ENCODE measurements at regions not wholly inside any gene's neighbourhood (a gene's known extent, or its start where the extent isn't known, plus 50 kb on each side); places are given as distances from the start of the nearest gene placed in this dataset.

DNA sequence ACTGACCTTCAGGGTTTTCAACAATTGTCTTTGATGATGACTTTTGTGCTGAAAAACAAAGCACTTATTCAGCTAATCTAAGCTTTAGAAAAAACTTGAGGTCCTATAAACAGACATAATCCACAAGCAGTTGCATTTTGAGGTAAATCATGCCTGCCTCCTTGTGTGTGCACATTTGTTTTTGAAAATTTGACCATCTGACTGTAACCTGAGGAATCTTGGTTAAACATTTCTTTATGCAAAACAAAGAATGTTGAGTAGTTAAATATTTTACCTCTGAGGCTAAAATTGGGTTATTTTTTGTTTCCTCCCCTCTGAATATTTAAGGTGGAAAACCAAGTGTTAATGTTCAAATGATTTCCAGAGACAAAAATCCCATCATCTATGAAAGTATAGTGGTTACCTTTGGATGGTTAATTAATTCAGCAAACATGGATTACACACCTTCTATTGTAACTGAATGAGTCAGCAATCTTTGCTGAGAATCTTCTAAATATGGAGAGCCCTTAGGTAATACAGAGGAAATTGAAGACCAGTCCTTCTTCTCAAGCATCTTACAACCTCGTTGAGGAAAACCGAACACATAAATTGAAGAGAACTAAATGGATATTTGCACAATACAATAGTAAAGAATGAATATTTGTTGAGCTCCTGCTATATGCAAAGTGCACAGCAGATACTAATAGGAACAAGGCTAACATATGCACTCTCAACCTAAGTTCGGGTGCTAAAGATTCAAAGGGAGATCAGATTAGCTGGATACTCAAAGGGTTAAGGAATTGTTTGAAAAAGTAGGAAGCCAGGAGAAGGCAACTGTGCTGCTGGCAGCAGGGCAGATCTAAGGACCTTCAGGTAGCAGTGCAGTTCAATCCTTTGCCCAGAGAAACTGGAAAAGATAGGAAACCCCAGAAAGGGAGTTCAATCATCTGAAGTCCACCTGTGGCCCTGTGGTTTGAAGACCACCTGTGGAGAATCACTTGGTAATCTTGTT, 115.2 kb downstream of the BMP4 start:
- TF ChIP-seq SIN3A (IDR thresholded peaks at IDR 0.05; ENCODE audit: borderline replicate concordance, low read depth, low read length) (no peak), EZH2phosphoT487 (IDR thresholded peaks at IDR 0.05; ENCODE audit: borderline replicate concordance, low read depth) (no peak), ELF1 (IDR thresholded peaks at IDR 0.05) (no peak), FOSL2 (IDR thresholded peaks at IDR 0.05; ENCODE audit: borderline replicate concordance, low read depth) (no peak), TAF1 (IDR thresholded peaks at IDR 0.05; ENCODE audit: borderline replicate concordance, low read depth, low read length) (no peak), POLR2AphosphoS5 (IDR thresholded peaks at IDR 0.05; ENCODE audit: low read depth, low read length) (no peak), FOXJ3 (CRISPR knock-in tag; IDR thresholded peaks at IDR 0.05) (no peak), EP300 (IDR thresholded peaks at IDR 0.05; ENCODE audit: borderline replicate concordance in 1 of 2, low read depth in 1 of 2, low read length in 1 of 2) (no peak)
- TF ChIP-seq, protein P1, sequence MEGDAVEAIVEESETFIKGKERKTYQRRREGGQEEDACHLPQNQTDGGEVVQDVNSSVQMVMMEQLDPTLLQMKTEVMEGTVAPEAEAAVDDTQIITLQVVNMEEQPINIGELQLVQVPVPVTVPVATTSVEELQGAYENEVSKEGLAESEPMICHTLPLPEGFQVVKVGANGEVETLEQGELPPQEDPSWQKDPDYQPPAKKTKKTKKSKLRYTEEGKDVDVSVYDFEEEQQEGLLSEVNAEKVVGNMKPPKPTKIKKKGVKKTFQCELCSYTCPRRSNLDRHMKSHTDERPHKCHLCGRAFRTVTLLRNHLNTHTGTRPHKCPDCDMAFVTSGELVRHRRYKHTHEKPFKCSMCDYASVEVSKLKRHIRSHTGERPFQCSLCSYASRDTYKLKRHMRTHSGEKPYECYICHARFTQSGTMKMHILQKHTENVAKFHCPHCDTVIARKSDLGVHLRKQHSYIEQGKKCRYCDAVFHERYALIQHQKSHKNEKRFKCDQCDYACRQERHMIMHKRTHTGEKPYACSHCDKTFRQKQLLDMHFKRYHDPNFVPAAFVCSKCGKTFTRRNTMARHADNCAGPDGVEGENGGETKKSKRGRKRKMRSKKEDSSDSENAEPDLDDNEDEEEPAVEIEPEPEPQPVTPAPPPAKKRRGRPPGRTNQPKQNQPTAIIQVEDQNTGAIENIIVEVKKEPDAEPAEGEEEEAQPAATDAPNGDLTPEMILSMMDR (IDR thresholded peaks at IDR 0.05) = no peak
- TF ChIP-seq, protein P2, sequence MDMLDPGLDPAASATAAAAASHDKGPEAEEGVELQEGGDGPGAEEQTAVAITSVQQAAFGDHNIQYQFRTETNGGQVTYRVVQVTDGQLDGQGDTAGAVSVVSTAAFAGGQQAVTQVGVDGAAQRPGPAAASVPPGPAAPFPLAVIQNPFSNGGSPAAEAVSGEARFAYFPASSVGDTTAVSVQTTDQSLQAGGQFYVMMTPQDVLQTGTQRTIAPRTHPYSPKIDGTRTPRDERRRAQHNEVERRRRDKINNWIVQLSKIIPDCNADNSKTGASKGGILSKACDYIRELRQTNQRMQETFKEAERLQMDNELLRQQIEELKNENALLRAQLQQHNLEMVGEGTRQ (IDR thresholded peaks at IDR 0.05; ENCODE audit: borderline replicate concordance, low read depth, low read length) = no peak
- TF ChIP-seq, protein P3, sequence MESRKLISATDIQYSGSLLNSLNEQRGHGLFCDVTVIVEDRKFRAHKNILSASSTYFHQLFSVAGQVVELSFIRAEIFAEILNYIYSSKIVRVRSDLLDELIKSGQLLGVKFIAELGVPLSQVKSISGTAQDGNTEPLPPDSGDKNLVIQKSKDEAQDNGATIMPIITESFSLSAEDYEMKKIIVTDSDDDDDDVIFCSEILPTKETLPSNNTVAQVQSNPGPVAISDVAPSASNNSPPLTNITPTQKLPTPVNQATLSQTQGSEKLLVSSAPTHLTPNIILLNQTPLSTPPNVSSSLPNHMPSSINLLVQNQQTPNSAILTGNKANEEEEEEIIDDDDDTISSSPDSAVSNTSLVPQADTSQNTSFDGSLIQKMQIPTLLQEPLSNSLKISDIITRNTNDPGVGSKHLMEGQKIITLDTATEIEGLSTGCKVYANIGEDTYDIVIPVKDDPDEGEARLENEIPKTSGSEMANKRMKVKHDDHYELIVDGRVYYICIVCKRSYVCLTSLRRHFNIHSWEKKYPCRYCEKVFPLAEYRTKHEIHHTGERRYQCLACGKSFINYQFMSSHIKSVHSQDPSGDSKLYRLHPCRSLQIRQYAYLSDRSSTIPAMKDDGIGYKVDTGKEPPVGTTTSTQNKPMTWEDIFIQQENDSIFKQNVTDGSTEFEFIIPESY (IDR thresholded peaks at IDR 0.05; ENCODE audit: borderline replicate concordance, low read depth) = no peak
- TF ChIP-seq, protein P4, sequence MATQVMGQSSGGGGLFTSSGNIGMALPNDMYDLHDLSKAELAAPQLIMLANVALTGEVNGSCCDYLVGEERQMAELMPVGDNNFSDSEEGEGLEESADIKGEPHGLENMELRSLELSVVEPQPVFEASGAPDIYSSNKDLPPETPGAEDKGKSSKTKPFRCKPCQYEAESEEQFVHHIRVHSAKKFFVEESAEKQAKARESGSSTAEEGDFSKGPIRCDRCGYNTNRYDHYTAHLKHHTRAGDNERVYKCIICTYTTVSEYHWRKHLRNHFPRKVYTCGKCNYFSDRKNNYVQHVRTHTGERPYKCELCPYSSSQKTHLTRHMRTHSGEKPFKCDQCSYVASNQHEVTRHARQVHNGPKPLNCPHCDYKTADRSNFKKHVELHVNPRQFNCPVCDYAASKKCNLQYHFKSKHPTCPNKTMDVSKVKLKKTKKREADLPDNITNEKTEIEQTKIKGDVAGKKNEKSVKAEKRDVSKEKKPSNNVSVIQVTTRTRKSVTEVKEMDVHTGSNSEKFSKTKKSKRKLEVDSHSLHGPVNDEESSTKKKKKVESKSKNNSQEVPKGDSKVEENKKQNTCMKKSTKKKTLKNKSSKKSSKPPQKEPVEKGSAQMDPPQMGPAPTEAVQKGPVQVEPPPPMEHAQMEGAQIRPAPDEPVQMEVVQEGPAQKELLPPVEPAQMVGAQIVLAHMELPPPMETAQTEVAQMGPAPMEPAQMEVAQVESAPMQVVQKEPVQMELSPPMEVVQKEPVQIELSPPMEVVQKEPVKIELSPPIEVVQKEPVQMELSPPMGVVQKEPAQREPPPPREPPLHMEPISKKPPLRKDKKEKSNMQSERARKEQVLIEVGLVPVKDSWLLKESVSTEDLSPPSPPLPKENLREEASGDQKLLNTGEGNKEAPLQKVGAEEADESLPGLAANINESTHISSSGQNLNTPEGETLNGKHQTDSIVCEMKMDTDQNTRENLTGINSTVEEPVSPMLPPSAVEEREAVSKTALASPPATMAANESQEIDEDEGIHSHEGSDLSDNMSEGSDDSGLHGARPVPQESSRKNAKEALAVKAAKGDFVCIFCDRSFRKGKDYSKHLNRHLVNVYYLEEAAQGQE (IDR thresholded peaks at IDR 0.05; ENCODE audit: low read depth, low read length) = no peak
